ENCODE measurements at regions not wholly inside any gene's neighbourhood (a gene's known extent, or its start where the extent isn't known, plus 50 kb on each side); places are given as distances from the start of the nearest gene placed in this dataset.
"Not testable (repeated sequence)": the region's sequence is repeated elsewhere in the genome, so short reads cannot be mapped to it uniquely, and the experiment has no call there.

DNA sequence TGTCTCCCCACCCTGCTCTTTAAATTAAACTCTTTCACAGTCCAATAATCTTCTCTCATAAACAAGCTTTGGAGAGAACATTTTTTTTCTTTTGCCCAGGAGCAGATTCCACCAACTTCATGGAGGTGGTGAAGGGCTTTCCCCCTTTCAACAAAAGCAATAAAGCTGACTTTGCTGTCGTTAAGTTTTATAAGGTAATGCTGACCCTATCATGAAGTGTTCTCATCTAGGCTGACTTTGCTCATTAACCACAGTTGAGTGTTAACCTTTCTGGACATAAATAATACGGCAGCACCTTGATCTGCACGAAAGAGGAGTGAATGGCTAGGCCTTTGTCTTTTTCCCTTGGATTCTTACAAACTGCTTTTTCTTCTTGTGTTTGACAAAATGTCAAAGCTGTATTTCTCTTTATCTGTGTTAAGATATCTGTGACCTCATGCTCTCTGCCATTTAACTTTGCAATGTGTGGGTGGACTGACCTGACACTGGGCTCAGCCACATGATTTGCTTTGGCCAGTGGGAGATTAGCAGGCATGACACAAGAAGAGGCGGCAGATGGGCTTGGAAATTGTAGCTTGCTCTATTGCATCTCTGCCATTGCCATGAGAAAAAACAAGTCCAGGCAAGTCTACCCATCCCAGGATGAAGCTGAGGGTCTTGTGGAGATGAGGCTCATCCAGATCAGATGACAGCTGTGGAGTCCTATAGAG lies 470.9 kb upstream of the CCDC196 start:
- H3K36me3 ChIP-seq (ENCODE audit: insufficient read depth, low read length), result no peaks in the 10 kb centered on the region
- H2AFZ ChIP-seq (ENCODE audit: low read depth, low read length), result no peak overlapping the region
- no peak overlapping the region for H3K4me2 ChIP-seq (ENCODE audit: insufficient read depth, low read length)
- no peaks in the 10 kb centered on the region for H3K4me1 ChIP-seq (ENCODE audit: insufficient read depth, low read length)
- ATAC-seq (ENCODE audit: insufficient read depth, low read depth) (no peak), DNase-seq (no peak)
- no peak overlapping the region for H3K9ac ChIP-seq (ENCODE audit: low read depth, low read length)
- H3K9me3 ChIP-seq (ENCODE audit: insufficient read depth, low read length, severe bottlenecking), result no peaks in the 10 kb centered on the region
- no peak overlapping the region for H3K27ac ChIP-seq (ENCODE audit: low read length)
- no peaks in the 10 kb centered on the region for H3K27me3 ChIP-seq (ENCODE audit: insufficient read depth, low read length, poor library complexity)
- H3K4me3 ChIP-seq (ENCODE audit: low read depth in 1 of 2, low read length in 2 of 2), result no peak overlapping the region
- H4K20me1 ChIP-seq (ENCODE audit: insufficient read depth, low read length), result no peaks in the 10 kb centered on the region
- TF ChIP-seq, protein P1, sequence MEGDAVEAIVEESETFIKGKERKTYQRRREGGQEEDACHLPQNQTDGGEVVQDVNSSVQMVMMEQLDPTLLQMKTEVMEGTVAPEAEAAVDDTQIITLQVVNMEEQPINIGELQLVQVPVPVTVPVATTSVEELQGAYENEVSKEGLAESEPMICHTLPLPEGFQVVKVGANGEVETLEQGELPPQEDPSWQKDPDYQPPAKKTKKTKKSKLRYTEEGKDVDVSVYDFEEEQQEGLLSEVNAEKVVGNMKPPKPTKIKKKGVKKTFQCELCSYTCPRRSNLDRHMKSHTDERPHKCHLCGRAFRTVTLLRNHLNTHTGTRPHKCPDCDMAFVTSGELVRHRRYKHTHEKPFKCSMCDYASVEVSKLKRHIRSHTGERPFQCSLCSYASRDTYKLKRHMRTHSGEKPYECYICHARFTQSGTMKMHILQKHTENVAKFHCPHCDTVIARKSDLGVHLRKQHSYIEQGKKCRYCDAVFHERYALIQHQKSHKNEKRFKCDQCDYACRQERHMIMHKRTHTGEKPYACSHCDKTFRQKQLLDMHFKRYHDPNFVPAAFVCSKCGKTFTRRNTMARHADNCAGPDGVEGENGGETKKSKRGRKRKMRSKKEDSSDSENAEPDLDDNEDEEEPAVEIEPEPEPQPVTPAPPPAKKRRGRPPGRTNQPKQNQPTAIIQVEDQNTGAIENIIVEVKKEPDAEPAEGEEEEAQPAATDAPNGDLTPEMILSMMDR (IDR thresholded peaks at IDR 0.05; ENCODE audit: borderline replicate concordance, extremely low read depth, low read length, poor library complexity, severe bottlenecking), result no peak
- TF ChIP-seq EZH2 (IDR thresholded peaks at IDR 0.05; ENCODE audit: borderline replicate concordance, low read depth, low read length, severe bottlenecking), result no peak
- H3K79me2 ChIP-seq (ENCODE audit: insufficient read depth, low read length), result no peaks in the 10 kb centered on the region

DNA sequence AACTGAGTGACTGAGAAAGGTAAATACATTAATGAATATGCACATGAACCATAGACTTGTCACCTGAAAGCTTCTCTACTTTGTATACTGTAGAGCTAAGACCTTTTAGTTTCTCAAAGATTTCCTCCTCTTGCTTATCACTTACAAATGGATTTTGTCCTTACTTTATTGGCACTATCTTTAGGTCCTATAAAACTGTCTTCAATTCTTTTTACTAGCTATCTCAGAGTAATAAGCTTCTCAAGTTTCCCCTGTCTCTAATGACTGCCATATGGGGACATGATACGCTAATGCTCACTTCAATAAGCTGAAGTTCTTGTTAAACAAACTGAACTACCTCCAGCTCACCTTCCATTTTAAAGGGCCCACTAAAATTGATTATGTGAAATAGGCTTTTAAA lies 468.2 kb upstream of the CCDC196 start:
- H3K4me1 ChIP-seq (ENCODE audit: insufficient read depth, low read length), result no peaks in the 10 kb centered on the region
- DNase-seq (no peak), ATAC-seq (ENCODE audit: insufficient read depth, low read depth) (no peak)
- no peak overlapping the region for H3K9ac ChIP-seq (ENCODE audit: low read depth, low read length)
- H3K79me2 ChIP-seq (ENCODE audit: insufficient read depth, low read length), result no peaks in the 10 kb centered on the region
- no peaks in the 10 kb centered on the region for H4K20me1 ChIP-seq (ENCODE audit: insufficient read depth, low read length)
- no peak overlapping the region for H3K4me2 ChIP-seq (ENCODE audit: insufficient read depth, low read length)
- no peak overlapping the region for H3K27ac ChIP-seq (ENCODE audit: low read length)
- no peak for TF ChIP-seq EZH2 (IDR thresholded peaks at IDR 0.05; ENCODE audit: borderline replicate concordance, low read depth, low read length, severe bottlenecking)
- no peaks in the 10 kb centered on the region for H3K9me3 ChIP-seq (ENCODE audit: insufficient read depth, low read length, severe bottlenecking)
- no peaks in the 10 kb centered on the region for H3K36me3 ChIP-seq (ENCODE audit: insufficient read depth, low read length)
- no peak overlapping the region for H3K4me3 ChIP-seq (ENCODE audit: low read depth in 1 of 2, low read length in 2 of 2)
- no peak overlapping the region for H2AFZ ChIP-seq (ENCODE audit: low read depth, low read length)
- H3K27me3 ChIP-seq (ENCODE audit: insufficient read depth, low read length, poor library complexity), result no peaks in the 10 kb centered on the region

DNA sequence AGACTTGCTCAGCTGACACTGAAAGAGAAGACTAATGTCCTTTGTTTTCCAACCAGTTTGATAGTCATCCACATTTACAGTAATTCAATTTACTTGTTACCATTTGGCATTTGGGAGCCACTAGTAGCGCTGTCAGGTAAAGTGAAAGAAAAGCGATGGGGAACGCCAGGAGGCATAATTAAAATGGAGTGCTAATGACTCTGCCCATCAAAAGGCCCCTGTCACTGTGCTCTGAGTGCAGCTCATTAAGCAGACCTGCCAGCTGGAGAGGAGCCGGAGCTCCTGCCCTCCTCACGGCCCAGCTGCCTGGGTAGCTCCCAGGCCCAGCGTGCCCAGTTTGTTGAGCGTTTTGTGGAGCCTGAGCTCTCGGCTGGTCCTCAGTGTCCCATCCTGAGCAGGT lies 463.6 kb upstream of the CCDC196 start:
- Histone ChIP-seq H3K4me3 (ENCODE audit: low read depth in 1 of 2, low read length in 2 of 2) (no peak overlapping the region), H3K36me3 (ENCODE audit: insufficient read depth, low read length) (no peaks in the 10 kb centered on the region), H3K27ac (ENCODE audit: low read length) (no peak overlapping the region), H3K9me3 (ENCODE audit: insufficient read depth, low read length, severe bottlenecking) (no peaks in the 10 kb centered on the region), H3K4me1 (ENCODE audit: insufficient read depth, low read length) (no peaks in the 10 kb centered on the region), H3K9ac (ENCODE audit: low read depth, low read length) (no peak overlapping the region), H3K27me3 (ENCODE audit: insufficient read depth, low read length, poor library complexity) (no peaks in the 10 kb centered on the region), H3K79me2 (ENCODE audit: insufficient read depth, low read length) (no peaks in the 10 kb centered on the region), H2AFZ (ENCODE audit: low read depth, low read length) (no peak overlapping the region), H4K20me1 (ENCODE audit: insufficient read depth, low read length) (no peaks in the 10 kb centered on the region), H3K4me2 (ENCODE audit: insufficient read depth, low read length) (no peak overlapping the region)
- no peak for DNase-seq
- TF ChIP-seq, protein P1 (IDR thresholded peaks at IDR 0.05; ENCODE audit: borderline replicate concordance, extremely low read depth, low read length, poor library complexity, severe bottlenecking), result no peak
- no peak for TF ChIP-seq EZH2 (IDR thresholded peaks at IDR 0.05; ENCODE audit: borderline replicate concordance, low read depth, low read length, severe bottlenecking)
- ATAC-seq (ENCODE audit: insufficient read depth, low read depth), result no peak

DNA sequence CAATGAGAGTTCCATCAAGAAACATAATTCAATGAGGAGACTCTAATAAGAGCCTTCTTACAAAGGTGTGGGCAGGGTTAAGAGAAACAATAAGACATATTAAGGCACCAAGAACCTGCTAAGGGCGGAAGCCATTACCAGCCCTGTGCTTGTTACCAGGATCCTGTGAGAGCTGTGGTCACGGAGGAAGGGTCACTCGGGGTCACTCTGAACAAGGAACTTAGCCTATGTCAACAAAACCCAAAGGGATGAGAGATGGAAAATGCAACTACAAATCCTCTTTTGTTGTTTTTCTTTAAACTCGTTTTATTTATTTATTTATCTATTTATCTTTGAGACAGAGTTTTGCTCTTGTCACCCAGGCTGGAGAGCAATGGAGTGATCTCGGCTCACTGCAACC lies 460.4 kb upstream of the CCDC196 start:
- H3K9ac ChIP-seq (ENCODE audit: low read depth, low read length), result no peak overlapping the region
- DNase-seq, result no peak
- H4K20me1 ChIP-seq (ENCODE audit: insufficient read depth, low read length), result no peaks in the 10 kb centered on the region
- H3K79me2 ChIP-seq (ENCODE audit: insufficient read depth, low read length), result no peaks in the 10 kb centered on the region
- H3K4me1 ChIP-seq (ENCODE audit: insufficient read depth, low read length), result no peaks in the 10 kb centered on the region
- no peak for ATAC-seq (ENCODE audit: insufficient read depth, low read depth)
- H3K9me3 ChIP-seq (ENCODE audit: insufficient read depth, low read length, severe bottlenecking), result no peaks in the 10 kb centered on the region
- no peak overlapping the region for H2AFZ ChIP-seq (ENCODE audit: low read depth, low read length)
- TF ChIP-seq EZH2 (IDR thresholded peaks at IDR 0.05; ENCODE audit: borderline replicate concordance, low read depth, low read length, severe bottlenecking), result no peak
- TF ChIP-seq, protein P1 (IDR thresholded peaks at IDR 0.05; ENCODE audit: borderline replicate concordance, extremely low read depth, low read length, poor library complexity, severe bottlenecking), result no peak
- no peaks in the 10 kb centered on the region for H3K27me3 ChIP-seq (ENCODE audit: insufficient read depth, low read length, poor library complexity)
- H3K4me3 ChIP-seq (ENCODE audit: low read depth in 1 of 2, low read length in 2 of 2), result no peak overlapping the region
- no peaks in the 10 kb centered on the region for H3K36me3 ChIP-seq (ENCODE audit: insufficient read depth, low read length)
- no peak overlapping the region for H3K4me2 ChIP-seq (ENCODE audit: insufficient read depth, low read length)
- H3K27ac ChIP-seq (ENCODE audit: low read length), result no peak overlapping the region

DNA sequence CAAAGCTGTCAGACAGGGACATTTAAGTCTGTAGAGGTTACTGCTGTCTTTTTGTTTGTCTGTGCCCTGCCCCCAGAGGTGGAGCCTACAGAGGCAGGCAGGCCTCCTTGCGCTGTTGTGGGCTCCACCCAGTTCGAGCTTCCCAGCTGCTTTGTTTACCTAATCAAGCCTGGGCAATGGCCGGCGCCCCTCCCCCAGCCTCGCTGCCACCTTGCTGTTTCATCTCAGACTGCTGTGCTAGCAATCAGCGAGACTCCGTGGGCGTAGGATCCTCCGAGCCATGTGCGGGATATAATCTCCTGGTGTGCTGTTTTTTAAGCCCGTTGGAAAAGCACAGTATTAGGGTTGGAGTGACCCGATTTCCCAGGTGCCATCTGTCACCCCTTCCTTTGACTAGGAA lies 454.2 kb upstream of the CCDC196 start:
- not testable (repeated sequence) for H3K9ac ChIP-seq (ENCODE audit: low read depth, low read length); H2AFZ ChIP-seq (ENCODE audit: low read depth, low read length); ATAC-seq (ENCODE audit: insufficient read depth, low read depth); H3K27me3 ChIP-seq (ENCODE audit: insufficient read depth, low read length, poor library complexity); H3K4me2 ChIP-seq (ENCODE audit: insufficient read depth, low read length); H3K4me3 ChIP-seq (ENCODE audit: low read depth in 1 of 2, low read length in 2 of 2); H4K20me1 ChIP-seq (ENCODE audit: insufficient read depth, low read length); H3K9me3 ChIP-seq (ENCODE audit: insufficient read depth, low read length, severe bottlenecking); H3K27ac ChIP-seq (ENCODE audit: low read length); H3K79me2 ChIP-seq (ENCODE audit: insufficient read depth, low read length); H3K4me1 ChIP-seq (ENCODE audit: insufficient read depth, low read length); DNase-seq; H3K36me3 ChIP-seq (ENCODE audit: insufficient read depth, low read length)
